PFSK-1 (cell line): ENCODE measurements at regions not wholly inside any gene's neighbourhood (a gene's known extent, or its start where the extent isn't known, plus 50 kb on each side); places are given as distances from the start of the nearest gene placed in this dataset.

ENCODE experiments used
- FOXP2 ChIP-seq: optimal IDR thresholded peaks from 2 replicates; pipeline ENCODE3; 2011; ENCODE audit warnings: borderline replicate concordance, control low read depth, inconsistent platforms; ENCODE audit not compliant: insufficient read depth; ENCODE audit errors: extremely low read length, extremely low read depth
- POLR2AphosphoS5 ChIP-seq: IDR thresholded peaks from 2 replicates; pipeline ENCODE4 v1.6.1; 2012; ENCODE audit warnings: low read depth, mild to moderate bottlenecking, control low read depth, low read length, moderate library complexity
- SIN3A ChIP-seq: IDR thresholded peaks from 2 replicates; pipeline ENCODE4 v1.6.1; 2012; ENCODE audit warnings: mild to moderate bottlenecking, low read length, moderate library complexity, borderline replicate concordance; ENCODE audit not compliant: insufficient read depth
- TAF1 ChIP-seq: IDR thresholded peaks from 2 replicates; pipeline ENCODE4 v1.6.1; 2012; ENCODE audit warnings: low read length, control low read depth, borderline replicate concordance; ENCODE audit not compliant: insufficient read depth
- TF ChIP-seq, protein P1 (sequence below), 2 experiments: IDR thresholded peaks; 2 replicates each; pipeline versions ENCODE4 v1.6.1 to v1.8.0; 2011 to 2012; ENCODE audit warnings: low read depth in 2 of 2, low read length in 2 of 2, control low read depth in 1 of 2, inconsistent platforms in 1 of 2, mild to moderate bottlenecking in 1 of 2, moderate library complexity in 1 of 2; ENCODE audit not compliant: insufficient read depth in 1 of 2

DNA sequence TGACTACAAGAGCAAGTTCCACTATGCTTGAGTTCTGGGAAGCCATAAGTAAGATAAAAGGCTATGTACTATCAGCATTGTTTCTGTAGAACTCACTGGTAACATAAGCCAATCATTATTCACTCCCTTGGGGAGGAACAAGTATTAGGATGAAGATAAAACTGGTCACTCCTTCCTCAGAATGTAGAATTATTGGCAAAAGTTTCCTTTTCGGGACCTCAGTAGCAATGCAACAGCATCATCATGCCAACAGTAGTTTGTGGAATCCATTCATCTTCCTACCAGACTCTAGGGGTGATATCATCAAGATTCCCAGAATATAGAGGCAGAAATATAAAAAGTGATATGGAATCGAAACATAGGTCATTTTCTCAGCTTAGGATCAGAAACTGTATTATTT, 209.5 kb downstream of the PLOD2 start:
- no peak for TF ChIP-seq POLR2AphosphoS5
- no peak for TF ChIP-seq SIN3A
- no peak for TF ChIP-seq TAF1

GRCh38 chr3:145952536-145952935, 208.4 kb downstream of the PLOD2 start:
- TF ChIP-seq, protein P1, sequence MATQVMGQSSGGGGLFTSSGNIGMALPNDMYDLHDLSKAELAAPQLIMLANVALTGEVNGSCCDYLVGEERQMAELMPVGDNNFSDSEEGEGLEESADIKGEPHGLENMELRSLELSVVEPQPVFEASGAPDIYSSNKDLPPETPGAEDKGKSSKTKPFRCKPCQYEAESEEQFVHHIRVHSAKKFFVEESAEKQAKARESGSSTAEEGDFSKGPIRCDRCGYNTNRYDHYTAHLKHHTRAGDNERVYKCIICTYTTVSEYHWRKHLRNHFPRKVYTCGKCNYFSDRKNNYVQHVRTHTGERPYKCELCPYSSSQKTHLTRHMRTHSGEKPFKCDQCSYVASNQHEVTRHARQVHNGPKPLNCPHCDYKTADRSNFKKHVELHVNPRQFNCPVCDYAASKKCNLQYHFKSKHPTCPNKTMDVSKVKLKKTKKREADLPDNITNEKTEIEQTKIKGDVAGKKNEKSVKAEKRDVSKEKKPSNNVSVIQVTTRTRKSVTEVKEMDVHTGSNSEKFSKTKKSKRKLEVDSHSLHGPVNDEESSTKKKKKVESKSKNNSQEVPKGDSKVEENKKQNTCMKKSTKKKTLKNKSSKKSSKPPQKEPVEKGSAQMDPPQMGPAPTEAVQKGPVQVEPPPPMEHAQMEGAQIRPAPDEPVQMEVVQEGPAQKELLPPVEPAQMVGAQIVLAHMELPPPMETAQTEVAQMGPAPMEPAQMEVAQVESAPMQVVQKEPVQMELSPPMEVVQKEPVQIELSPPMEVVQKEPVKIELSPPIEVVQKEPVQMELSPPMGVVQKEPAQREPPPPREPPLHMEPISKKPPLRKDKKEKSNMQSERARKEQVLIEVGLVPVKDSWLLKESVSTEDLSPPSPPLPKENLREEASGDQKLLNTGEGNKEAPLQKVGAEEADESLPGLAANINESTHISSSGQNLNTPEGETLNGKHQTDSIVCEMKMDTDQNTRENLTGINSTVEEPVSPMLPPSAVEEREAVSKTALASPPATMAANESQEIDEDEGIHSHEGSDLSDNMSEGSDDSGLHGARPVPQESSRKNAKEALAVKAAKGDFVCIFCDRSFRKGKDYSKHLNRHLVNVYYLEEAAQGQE (IDR thresholded peaks at IDR 0.05; ENCODE audit: insufficient read depth in 1 of 2, low read depth in 2 of 2, low read length in 2 of 2): no peak
- TF ChIP-seq FOXP2 (no peak), POLR2AphosphoS5 (no peak), SIN3A (no peak), TAF1 (no peak)

GRCh38 chr3:145953316-145953715, 207.7 kb downstream of the PLOD2 start:
- TF ChIP-seq, protein P1 (IDR thresholded peaks at IDR 0.05; ENCODE audit: insufficient read depth in 1 of 2, low read depth in 2 of 2, low read length in 2 of 2): no peak
- TF ChIP-seq TAF1 (no peak), POLR2AphosphoS5 (no peak), FOXP2 (no peak), SIN3A (no peak)

- no peak for TF ChIP-seq FOXP2
- no peak for TF ChIP-seq POLR2AphosphoS5
These were observed 201.4 kb downstream of the PLOD2 start for GRCh38 chr3:145959457-145960088.

DNA sequence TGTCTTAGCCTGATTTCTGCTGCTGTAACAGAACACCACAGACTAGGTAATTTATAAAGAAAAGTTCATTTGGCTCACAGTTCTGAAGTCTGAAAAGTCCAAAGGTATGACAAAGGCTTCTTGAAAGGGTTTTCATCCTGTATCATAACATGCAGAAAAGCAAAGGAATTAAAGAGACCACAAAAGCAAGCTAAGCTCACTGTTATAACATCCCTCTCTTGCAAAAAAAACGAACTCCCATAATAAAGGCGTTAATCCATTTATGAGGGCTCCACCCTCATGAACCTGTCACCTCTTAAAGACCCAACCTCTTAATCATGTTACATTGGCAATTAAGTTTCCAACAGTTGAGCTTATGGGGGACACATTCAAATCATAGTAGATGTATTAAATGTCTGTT, 197.9 kb downstream of the PLOD2 start:
- TF ChIP-seq SIN3A (no peak), FOXP2 (no peak), TAF1 (no peak), POLR2AphosphoS5 (no peak)
- TF ChIP-seq, protein P1 (IDR thresholded peaks at IDR 0.05; ENCODE audit: insufficient read depth in 1 of 2, low read depth in 2 of 2, low read length in 2 of 2): no peak

DNA sequence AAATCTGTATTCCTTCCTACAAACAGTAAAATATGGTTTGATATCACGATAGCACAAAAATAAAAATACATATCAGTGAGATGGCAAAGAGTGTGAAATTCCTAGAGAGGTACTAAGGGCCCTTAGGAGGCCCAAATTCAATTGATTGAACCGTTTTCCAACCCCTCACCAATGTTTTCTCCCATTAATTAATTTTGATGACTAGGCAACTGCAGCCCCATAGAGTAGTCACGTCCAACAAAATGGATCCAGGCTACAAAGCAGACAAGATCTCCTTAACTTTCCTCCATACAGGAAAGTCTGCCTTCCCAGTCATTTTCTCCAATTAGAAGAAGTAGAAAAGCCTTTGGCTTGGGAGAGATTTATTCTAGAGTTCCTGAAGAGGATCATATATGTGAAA, 193.9 kb downstream of the PLOD2 start:
- no peak for TF ChIP-seq POLR2AphosphoS5

GRCh38 chr3:145971186-145971585, 189.8 kb downstream of the PLOD2 start:
- TF ChIP-seq SIN3A (no peak), TAF1 (no peak), POLR2AphosphoS5 (no peak), FOXP2 (no peak)
- TF ChIP-seq, protein P1 (IDR thresholded peaks at IDR 0.05; ENCODE audit: insufficient read depth in 1 of 2, low read depth in 2 of 2, low read length in 2 of 2): no peak
